K562 (cell line): ENCODE measurements at regions not wholly inside any gene's neighbourhood (a gene's known extent, or its start where the extent isn't known, plus 50 kb on each side); places are given as distances from the start of the nearest gene placed in this dataset.

Experiments used
- ATAC-seq: fragments of 200-7000 bp; cut with Tn5 transposase; 3 replicates; pipeline ENCODE4 v1.9.1; 2020; ENCODE audit warnings: moderate library complexity
- BruUV-seq: library from RNA; stranded (reverse); fragments of 400-500 nt; replicated peaks from 2 replicates; lab custom pipeline; 2021; lab: Mats Ljungman, UMichigan
- CTCF ChIA-PET: fragments of 300-600 bp; formaldehyde crosslinking; extraction: SDS; loops from one replicate; lab custom pipeline; 2021; ENCODE audit warnings: low intra/inter-chr PET ratio; lab: Yijun Ruan, JAX
- POLR2A ChIA-PET: fragments of 300-600, 350-650 bp; sonication (Branson Sonifier 250); formaldehyde crosslinking; extraction: SDS; loops from one replicate; lab custom pipeline; 2021; ENCODE audit warnings: antibody characterized with exemption, inconsistent platforms; lab: Yijun Ruan, JAX
- DNase-seq, 4 experiments: peaks; one replicate each; pipeline versions ENCODE4 v3.0.0 to v3.0.0-alpha.2; 2011 to 2018; ENCODE audit warnings: low spot score in 3 of 4, mixed read lengths in 3 of 4; ENCODE audit errors: extremely low read depth in 1 of 4
- FAIRE-seq: peaks from 2 replicates; lab custom pipeline; 2011; peaks lifted over from hg19 to GRCh38; lab: Jason Lieb, UNC
- H2AFZ ChIP-seq: 2 replicates; pipeline ENCODE4 v1.6.0; 2011; ENCODE audit warnings: low read depth, low read length, control low read depth, inconsistent platforms
- H3K27ac ChIP-seq: fragments of 200-600 bp; 3 replicates; pipeline ENCODE4 v1.8.0; 2011; ENCODE audit warnings: low read depth, mild to moderate bottlenecking, control low read depth, inconsistent platforms, low read length, moderate library complexity, mixed read lengths; ENCODE audit errors: extremely low read depth
- H3K27me3 ChIP-seq, 2 experiments: fragments of 300-600 bp in 1 of 2; 2 replicates in 1 of 2; 3 replicates in 1 of 2; pipeline versions ENCODE4 v1.6.0 to v1.8.0; 2011; ENCODE audit warnings: inconsistent platforms in 2 of 2, low read length in 2 of 2, mild to moderate bottlenecking in 1 of 2, mixed read lengths in 1 of 2, moderate library complexity in 1 of 2; ENCODE audit not compliant: control insufficient read depth in 2 of 2, insufficient read depth in 2 of 2
- H3K36me3 ChIP-seq: fragments of 300-600 bp; 3 replicates; pipeline ENCODE4 v1.8.0; 2011; ENCODE audit warnings: mild to moderate bottlenecking, low read length, inconsistent platforms; ENCODE audit not compliant: control insufficient read depth, insufficient read depth
- H3K4me1 ChIP-seq, 2 experiments: fragments of 200-600 bp in 1 of 2; replicated peaks in 1 of 2; 2 replicates in 1 of 2; 3 replicates in 1 of 2; pipeline versions ENCODE4 v1.5.1 to v1.8.0; 2011; ENCODE audit warnings: inconsistent platforms in 2 of 2, low read length in 2 of 2, mild to moderate bottlenecking in 1 of 2, mixed read lengths in 1 of 2, moderate library complexity in 1 of 2; ENCODE audit not compliant: control insufficient read depth in 2 of 2, insufficient read depth in 2 of 2
- H3K4me2 ChIP-seq: 2 replicates; pipeline ENCODE4 v1.6.1; 2011; ENCODE audit warnings: low read length, control low read depth, inconsistent platforms, mixed read lengths; ENCODE audit not compliant: insufficient read depth
- H3K4me3 ChIP-seq: fragments of 200-600 bp; sonication (generic), shearing (Covaris generic); 2 replicates; pipeline ENCODE4 v1.5.1; 2016; ENCODE audit warnings: control low read depth, inconsistent platforms
- H3K79me2 ChIP-seq: fragments of 200-600 bp; 3 replicates; pipeline ENCODE4 v1.8.0; 2011; ENCODE audit warnings: low read length, inconsistent platforms; ENCODE audit not compliant: control insufficient read depth, insufficient read depth
- H3K9ac ChIP-seq, 2 experiments: 2 replicates each; pipeline versions ENCODE4 v1.6.0 to v1.6.1; 2011; ENCODE audit warnings: low read depth in 2 of 2, low read length in 2 of 2, control low read depth in 1 of 2, inconsistent platforms in 1 of 2, mild to moderate bottlenecking in 1 of 2, mixed read lengths in 1 of 2; ENCODE audit not compliant: insufficient read depth in 1 of 2
- H3K9me1 ChIP-seq: one replicate; pipeline ENCODE4 v1.6.0; 2011; ENCODE audit warnings: inconsistent platforms, mild to moderate bottlenecking, low read length, moderate library complexity; ENCODE audit not compliant: control insufficient read depth, insufficient read depth
- H3K9me3 ChIP-seq: replicated peaks from 2 replicates; pipeline ENCODE4 v1.5.1; 2011; ENCODE audit warnings: low read depth, low read length, inconsistent platforms; ENCODE audit not compliant: control insufficient read depth, insufficient read depth
- H4K20me1 ChIP-seq: replicated peaks from 2 replicates; pipeline ENCODE4 v1.6.1; 2011; ENCODE audit warnings: low read length, inconsistent platforms, mixed read lengths; ENCODE audit not compliant: control insufficient read depth, insufficient read depth
- AFF4 ChIP-seq: sonication (generic); formaldehyde crosslinking; IDR thresholded peaks from 2 replicates; pipeline ENCODE4 v1.8.0; 2023; ENCODE audit warnings: mild to moderate bottlenecking, missing genetic modification reagents
- BHLHE40 ChIP-seq: IDR thresholded peaks from 2 replicates; pipeline ENCODE4 v1.6.1; 2011; ENCODE audit warnings: low read length, improper control_type of control experiment
- FOXP1 ChIP-seq: sonication (generic); formaldehyde crosslinking; IDR thresholded peaks from 2 replicates; pipeline ENCODE4 v1.8.0; 2022; ENCODE audit warnings: mild to moderate bottlenecking, missing genetic modification reagents
- HDAC6 ChIP-seq: IDR thresholded peaks from 2 replicates; pipeline ENCODE4 v1.6.1; 2012; ENCODE audit warnings: low read depth, mild to moderate bottlenecking, control low read depth, inconsistent platforms, low read length, moderate library complexity
- NCOA4 ChIP-seq: fragments of 450-650 bp; IDR thresholded peaks from 2 replicates; pipeline ENCODE4 v1.6.1; 2018; ENCODE audit warnings: mild to moderate bottlenecking; ENCODE audit not compliant: partially characterized antibody
- WGBS: fragments of 100-300 bp; shearing (Covaris generic); methylation state at CpG from one replicate; pipeline ENCODE4 v1.1.6; 2016; ENCODE audit warnings: low coverage, mixed read lengths; ENCODE audit not compliant: insufficient coverage; ENCODE audit errors: missing lambda C conversion rate; 5-methylcytosine and 5-hydroxymethylcytosine counted together
- in situ Hi-C: fragments of 300-500 bp; cut with MboI; formaldehyde crosslinking; loops from 4 replicates; pipeline ENCODE4 v1.15.0; 2018; ENCODE audit warnings: inconsistent platforms, mixed read lengths
- intact Hi-C: fragments of 100-400 bp; cut with micrococcal nuclease; formaldehyde crosslinking; loops from 2 replicates; pipeline ENCODE4 v1.14.2; 2022

DNA sequence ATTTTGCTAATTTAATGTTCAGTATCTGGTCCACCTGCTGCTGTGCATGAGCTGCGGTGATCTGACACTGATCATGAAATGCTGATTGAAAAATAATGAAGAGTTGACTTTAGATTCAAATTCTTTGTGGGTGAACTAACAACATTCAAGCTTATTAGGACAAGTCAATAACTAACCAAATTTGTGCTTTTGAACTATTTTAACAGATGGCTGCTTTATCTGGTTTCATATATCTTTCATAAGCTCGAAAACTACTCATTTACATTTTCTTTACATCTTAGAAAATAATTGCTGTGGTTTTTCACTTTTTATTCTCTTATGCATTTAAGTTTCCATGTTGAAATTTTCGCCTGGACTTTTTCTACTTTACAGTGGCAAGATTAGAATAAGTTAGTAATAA lies 274.8 kb upstream of the CCNG1 start:
- CTCF ChIA-PET: no interaction called here
- no peak for TF ChIP-seq FOXP1 (CRISPR knock-in tag)
- POLR2A ChIA-PET: no interaction called here
- Histone ChIP-seq H3K9me3 (no peaks in the 10 kb centered on the region), H3K79me2 (no peaks in the 10 kb centered on the region), H3K4me2 (no peak overlapping the region), H3K9me1 (no peaks in the 10 kb centered on the region), H4K20me1 (no peaks in the 10 kb centered on the region), H3K27me3 (no peaks in the 10 kb centered on the region), H3K4me1 (no peaks in the 10 kb centered on the region), H3K4me3 (no peak overlapping the region), H3K9ac (no peak overlapping the region), H3K27ac (no peak overlapping the region), H2AFZ (no peak overlapping the region), H3K36me3 (no peaks in the 10 kb centered on the region)
- FAIRE-seq (no peak), ATAC-seq (no peak), DNase-seq (no peak)
- 2% methylated on average over 3 of the region's 3 CpGs for WGBS
- in situ Hi-C loops: no loop called here
- intact Hi-C loops: no loop called here
- BruUV-seq: no TSS peak

DNA sequence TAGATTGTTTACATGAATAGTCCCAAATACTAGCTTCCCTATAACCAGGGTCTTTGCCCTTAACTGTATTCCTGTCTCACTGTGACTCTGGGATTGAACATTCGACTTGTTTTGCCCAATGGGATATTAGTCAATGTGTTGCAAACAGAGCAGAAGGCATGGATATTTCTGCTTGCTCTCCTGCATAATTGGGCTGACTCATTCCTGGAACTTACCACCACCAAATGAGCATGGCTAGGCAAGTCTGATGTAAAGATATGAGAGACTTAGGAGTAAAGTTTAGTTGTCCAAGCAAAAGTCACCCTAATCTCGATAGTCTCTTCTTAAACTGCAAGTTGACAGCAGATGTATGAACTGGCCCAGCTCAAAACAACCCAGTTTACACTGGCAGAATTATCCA lies 273.5 kb upstream of the CCNG1 start:
- intact Hi-C loops: no loop called here
- Histone ChIP-seq H2AFZ (no peak overlapping the region), H3K4me1 (no peaks in the 10 kb centered on the region), H3K4me3 (no peak overlapping the region), H3K36me3 (no peaks in the 10 kb centered on the region), H4K20me1 (no peaks in the 10 kb centered on the region), H3K9me1 (no peaks in the 10 kb centered on the region), H3K4me2 (no peak overlapping the region), H3K27me3 (no peaks in the 10 kb centered on the region), H3K9me3 (no peaks in the 10 kb centered on the region), H3K27ac (no peak overlapping the region), H3K79me2 (no peaks in the 10 kb centered on the region), H3K9ac (no peak overlapping the region)
- DNase-seq (no peak), ATAC-seq (no peak), FAIRE-seq (no peak)
- no TSS peak for BruUV-seq
- in situ Hi-C loops: no loop called here
- 0% methylated on average over 2 of the region's 2 CpGs for WGBS
- ChIA-PET POLR2A (interaction anchor here (0.6 kb wide), 1 partner anchor 18 kb away, joined by 3 read pairs; no protein-coding TSS in a partner anchor), CTCF (no interaction called here)
- no peak for TF ChIP-seq HDAC6
- no peak for TF ChIP-seq BHLHE40
- TF ChIP-seq NCOA4: no peak
- no peak for TF ChIP-seq AFF4 (CRISPR knock-in tag)
